HEK293 (cell line): ENCODE measurements at regions not wholly inside any gene's neighbourhood (a gene's known extent, or its start where the extent isn't known, plus 50 kb on each side); places are given as distances from the start of the nearest gene placed in this dataset.

Experiments
- CTCF ChIA-PET: fragments of 350-600 bp; formaldehyde crosslinking; extraction: SDS; loops from one replicate; lab custom pipeline; 2021; ENCODE audit warnings: antibody characterized with exemption; lab: Yijun Ruan, JAX
- POLR2A ChIA-PET: fragments of 300-600 bp; formaldehyde crosslinking; extraction: SDS; loops from one replicate; lab custom pipeline; 2020; ENCODE audit warnings: antibody characterized with exemption, inconsistent platforms; lab: Yijun Ruan, JAX
- H3K27ac ChIP-seq: fragments of 200-500 bp; sonication (Bioruptor generic); 2 replicates; pipeline ENCODE4 v1.5.1; 2014; ENCODE audit warnings: low read depth, low read length, control low read depth, inconsistent platforms; ENCODE audit errors: extremely low read depth
- H3K36me3 ChIP-seq, 2 experiments: fragments of 200-500 bp in 1 of 2; sonication (Bioruptor generic) in 1 of 2; 1 replicate in 1 of 2; 2 replicates in 1 of 2; pipeline ENCODE4 v1.5.1; 2014 to 2017; ENCODE audit warnings: inconsistent platforms in 2 of 2, low read length in 2 of 2; ENCODE audit not compliant: control insufficient read depth in 2 of 2, insufficient read depth in 1 of 2
- H3K4me1 ChIP-seq: fragments of 200-500 bp; sonication (Bioruptor generic); 2 replicates; pipeline ENCODE4 v1.5.1; 2014; ENCODE audit warnings: mild to moderate bottlenecking, low read length, inconsistent platforms; ENCODE audit not compliant: control insufficient read depth, insufficient read depth
- H3K4me3 ChIP-seq: 2 replicates; pipeline ENCODE4 v1.5.1; 2011; ENCODE audit warnings: low read depth, mild to moderate bottlenecking, control low read depth, low read length, moderate library complexity
- H3K9me3 ChIP-seq: fragments of 200-500 bp; sonication (Bioruptor generic); 2 replicates; pipeline ENCODE4 v1.5.1; 2014; ENCODE audit warnings: low read depth, low read length, inconsistent platforms; ENCODE audit not compliant: control insufficient read depth, insufficient read depth
- OVOL3 ChIP-seq: fragments of 450-650 bp; formaldehyde crosslinking; IDR thresholded peaks from 2 replicates; pipeline ENCODE4 v1.5.1; 2016; ENCODE audit warnings: missing biosample characterization, missing genetic modification characterization
- SCRT2 ChIP-seq: fragments of 450-650 bp; formaldehyde crosslinking; IDR thresholded peaks from 2 replicates; pipeline ENCODE4 v1.5.1; 2016; ENCODE audit warnings: missing biosample characterization, missing genetic modification characterization
- ZFP69B ChIP-seq: fragments of 450-650 bp; formaldehyde crosslinking; IDR thresholded peaks from 2 replicates; pipeline ENCODE4 v1.5.1; 2016; ENCODE audit warnings: missing biosample characterization, missing genetic modification characterization
- ZNF169 ChIP-seq: fragments of 450-650 bp; formaldehyde crosslinking; IDR thresholded peaks from 2 replicates; pipeline ENCODE4 v1.5.1; 2016; ENCODE audit warnings: missing biosample characterization, missing genetic modification characterization
- ZNF174 ChIP-seq: fragments of 450-650 bp; formaldehyde crosslinking; IDR thresholded peaks from 2 replicates; pipeline ENCODE4 v1.5.0; 2017; ENCODE audit warnings: missing biosample characterization, mild to moderate bottlenecking, missing genetic modification characterization
- ZNF24 ChIP-seq: fragments of 450-650 bp; formaldehyde crosslinking; IDR thresholded peaks from 2 replicates; pipeline ENCODE4 v1.5.1; 2016; ENCODE audit warnings: missing biosample characterization, missing genetic modification characterization
- ZNF292 ChIP-seq: fragments of 450-650 bp; formaldehyde crosslinking; IDR thresholded peaks from 2 replicates; pipeline ENCODE4 v1.5.1; 2016; ENCODE audit warnings: low read depth, missing biosample characterization, missing genetic modification characterization, borderline replicate concordance
- ZNF335 ChIP-seq: fragments of 450-650 bp; formaldehyde crosslinking; conservative IDR thresholded peaks from 2 replicates; pipeline ENCODE4 v1.5.1; 2016; ENCODE audit warnings: missing biosample characterization, missing genetic modification characterization
- ZNF391 ChIP-seq: fragments of 450-650 bp; formaldehyde crosslinking; IDR thresholded peaks from 2 replicates; pipeline ENCODE4 v1.5.1; 2016; ENCODE audit warnings: low read depth, missing biosample characterization, missing genetic modification characterization, borderline replicate concordance
- ZNF510 ChIP-seq: fragments of 450-650 bp; formaldehyde crosslinking; IDR thresholded peaks from 2 replicates; pipeline ENCODE4 v1.5.1; 2018; ENCODE audit warnings: mild to moderate bottlenecking, missing genetic modification characterization, missing biosample characterization; ENCODE audit not compliant: insufficient replicate concordance
- ZNF544 ChIP-seq: fragments of 450-650 bp; formaldehyde crosslinking; IDR thresholded peaks from 2 replicates; pipeline ENCODE4 v1.5.0; 2017; ENCODE audit warnings: missing biosample characterization, missing genetic modification characterization
- ZNF561 ChIP-seq: fragments of 450-650 bp; IDR thresholded peaks from 2 replicates; pipeline ENCODE4 v1.5.1; 2018; ENCODE audit warnings: missing biosample characterization, missing genetic modification characterization, borderline replicate concordance
- ZNF571 ChIP-seq: fragments of 450-650 bp; formaldehyde crosslinking; IDR thresholded peaks from 2 replicates; pipeline ENCODE4 v1.5.0; 2017; ENCODE audit warnings: missing biosample characterization, missing genetic modification characterization
- ZNF624 ChIP-seq: fragments of 450-650 bp; formaldehyde crosslinking; IDR thresholded peaks from 2 replicates; pipeline ENCODE4 v1.5.1; 2017; ENCODE audit warnings: missing biosample characterization, missing genetic modification characterization
- ZNF776 ChIP-seq: fragments of 450-650 bp; formaldehyde crosslinking; IDR thresholded peaks from 2 replicates; pipeline ENCODE4 v1.5.0; 2017; ENCODE audit warnings: missing biosample characterization, missing genetic modification characterization, borderline replicate concordance
- TF ChIP-seq, protein P1 (sequence below): fragments of 450-650 bp; formaldehyde crosslinking; IDR thresholded peaks from 2 replicates; pipeline ENCODE4 v1.5.1; 2016; ENCODE audit warnings: missing biosample characterization, missing genetic modification characterization, borderline replicate concordance
- TF ChIP-seq, protein P2 (sequence below): fragments of 450-650 bp; formaldehyde crosslinking; IDR thresholded peaks from 2 replicates; pipeline ENCODE4 v1.5.1; 2016; ENCODE audit warnings: missing biosample characterization, missing genetic modification characterization
- TF ChIP-seq, protein P3 (sequence below): fragments of 450-650 bp; formaldehyde crosslinking; IDR thresholded peaks from 2 replicates; pipeline ENCODE4 v1.5.1; 2016; ENCODE audit warnings: missing biosample characterization, missing genetic modification characterization
- TF ChIP-seq, protein P4 (sequence below): fragments of 450-650 bp; formaldehyde crosslinking; IDR thresholded peaks from 2 replicates; pipeline ENCODE4 v1.5.1; 2017; ENCODE audit warnings: missing biosample characterization, missing genetic modification characterization
- TF ChIP-seq, protein P5 (sequence below): fragments of 450-650 bp; IDR thresholded peaks from 2 replicates; pipeline ENCODE4 v1.5.1; 2018; ENCODE audit warnings: missing biosample characterization, missing genetic modification characterization

DNA sequence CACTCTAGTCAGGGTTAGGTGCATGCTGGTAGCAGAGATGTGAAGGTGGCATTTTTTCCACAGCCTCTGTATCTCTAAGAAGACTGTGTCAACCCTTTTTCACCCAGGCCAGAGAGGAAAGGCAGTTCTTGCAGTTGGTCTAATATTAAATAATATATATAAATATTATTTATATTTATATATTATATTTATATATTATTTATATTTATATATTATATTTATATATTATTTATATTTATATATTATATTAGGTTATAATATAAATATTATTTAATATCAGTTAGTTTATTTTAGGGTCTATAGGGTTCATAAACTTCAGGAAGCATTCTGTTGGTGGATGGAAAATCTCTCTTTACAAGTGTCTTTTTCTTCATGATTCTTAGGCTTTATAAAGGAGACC lies 218.6 kb upstream of the DMRTA1 start:
- POLR2A ChIA-PET: no interaction called here
- H3K4me1 ChIP-seq: no peaks in the 10 kb centered on the region; the same call in 1 of the 2 replicates
- no peak overlapping the region for H3K4me3 ChIP-seq
- no peak for TF ChIP-seq ZNF391 (tag by site-specific recombination)
- no peak for TF ChIP-seq ZNF544 (tag by site-specific recombination)
- no peak for TF ChIP-seq SCRT2 (tag by site-specific recombination)
- no peak for TF ChIP-seq ZNF169
- no peak for TF ChIP-seq ZNF561 (tag by site-specific recombination)
- TF ChIP-seq, protein P1, sequence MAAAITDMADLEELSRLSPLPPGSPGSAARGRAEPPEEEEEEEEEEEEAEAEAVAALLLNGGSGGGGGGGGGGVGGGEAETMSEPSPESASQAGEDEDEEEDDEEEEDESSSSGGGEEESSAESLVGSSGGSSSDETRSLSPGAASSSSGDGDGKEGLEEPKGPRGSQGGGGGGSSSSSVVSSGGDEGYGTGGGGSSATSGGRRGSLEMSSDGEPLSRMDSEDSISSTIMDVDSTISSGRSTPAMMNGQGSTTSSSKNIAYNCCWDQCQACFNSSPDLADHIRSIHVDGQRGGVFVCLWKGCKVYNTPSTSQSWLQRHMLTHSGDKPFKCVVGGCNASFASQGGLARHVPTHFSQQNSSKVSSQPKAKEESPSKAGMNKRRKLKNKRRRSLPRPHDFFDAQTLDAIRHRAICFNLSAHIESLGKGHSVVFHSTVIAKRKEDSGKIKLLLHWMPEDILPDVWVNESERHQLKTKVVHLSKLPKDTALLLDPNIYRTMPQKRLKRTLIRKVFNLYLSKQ: no peak
- TF ChIP-seq ZNF174 (tag by site-specific recombination): no peak
- no peak for TF ChIP-seq OVOL3 (tag by site-specific recombination)
- TF ChIP-seq ZNF292 (tag by site-specific recombination): no peak
- TF ChIP-seq ZNF624 (tag by site-specific recombination): no peak
- no peak for TF ChIP-seq ZNF24 (tag by site-specific recombination)
- TF ChIP-seq, protein P2, sequence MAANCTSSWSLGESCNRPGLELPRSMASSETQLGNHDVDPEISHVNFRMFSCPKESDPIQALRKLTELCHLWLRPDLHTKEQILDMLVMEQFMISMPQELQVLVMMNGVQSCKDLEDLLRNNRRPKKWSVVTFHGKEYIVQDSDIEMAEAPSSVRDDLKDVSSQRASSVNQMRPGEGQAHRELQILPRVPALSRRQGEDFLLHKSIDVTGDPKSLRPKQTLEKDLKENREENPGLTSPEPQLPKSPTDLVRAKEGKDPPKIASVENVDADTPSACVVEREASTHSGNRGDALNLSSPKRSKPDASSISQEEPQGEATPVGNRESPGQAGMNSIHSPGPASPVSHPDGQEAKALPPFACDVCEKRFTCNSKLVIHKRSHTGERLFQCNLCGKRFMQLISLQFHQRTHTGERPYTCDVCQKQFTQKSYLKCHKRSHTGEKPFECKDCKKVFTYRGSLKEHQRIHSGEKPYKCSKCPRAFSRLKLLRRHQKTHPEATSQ: no peak
- TF ChIP-seq, protein P3, sequence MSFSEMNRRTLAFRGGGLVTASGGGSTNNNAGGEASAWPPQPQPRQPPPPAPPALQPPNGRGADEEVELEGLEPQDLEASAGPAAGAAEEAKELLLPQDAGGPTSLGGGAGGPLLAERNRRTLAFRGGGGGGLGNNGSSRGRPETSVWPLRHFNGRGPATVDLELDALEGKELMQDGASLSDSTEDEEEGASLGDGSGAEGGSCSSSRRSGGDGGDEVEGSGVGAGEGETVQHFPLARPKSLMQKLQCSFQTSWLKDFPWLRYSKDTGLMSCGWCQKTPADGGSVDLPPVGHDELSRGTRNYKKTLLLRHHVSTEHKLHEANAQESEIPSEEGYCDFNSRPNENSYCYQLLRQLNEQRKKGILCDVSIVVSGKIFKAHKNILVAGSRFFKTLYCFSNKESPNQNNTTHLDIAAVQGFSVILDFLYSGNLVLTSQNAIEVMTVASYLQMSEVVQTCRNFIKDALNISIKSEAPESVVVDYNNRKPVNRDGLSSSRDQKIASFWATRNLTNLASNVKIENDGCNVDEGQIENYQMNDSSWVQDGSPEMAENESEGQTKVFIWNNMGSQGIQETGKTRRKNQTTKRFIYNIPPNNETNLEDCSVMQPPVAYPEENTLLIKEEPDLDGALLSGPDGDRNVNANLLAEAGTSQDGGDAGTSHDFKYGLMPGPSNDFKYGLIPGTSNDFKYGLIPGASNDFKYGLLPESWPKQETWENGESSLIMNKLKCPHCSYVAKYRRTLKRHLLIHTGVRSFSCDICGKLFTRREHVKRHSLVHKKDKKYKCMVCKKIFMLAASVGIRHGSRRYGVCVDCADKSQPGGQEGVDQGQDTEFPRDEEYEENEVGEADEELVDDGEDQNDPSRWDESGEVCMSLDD (tag by site-specific recombination): no peak
- TF ChIP-seq ZNF335 (tag by site-specific recombination): no peak
- no peak for TF ChIP-seq ZFP69B (tag by site-specific recombination)
- TF ChIP-seq, protein P4, sequence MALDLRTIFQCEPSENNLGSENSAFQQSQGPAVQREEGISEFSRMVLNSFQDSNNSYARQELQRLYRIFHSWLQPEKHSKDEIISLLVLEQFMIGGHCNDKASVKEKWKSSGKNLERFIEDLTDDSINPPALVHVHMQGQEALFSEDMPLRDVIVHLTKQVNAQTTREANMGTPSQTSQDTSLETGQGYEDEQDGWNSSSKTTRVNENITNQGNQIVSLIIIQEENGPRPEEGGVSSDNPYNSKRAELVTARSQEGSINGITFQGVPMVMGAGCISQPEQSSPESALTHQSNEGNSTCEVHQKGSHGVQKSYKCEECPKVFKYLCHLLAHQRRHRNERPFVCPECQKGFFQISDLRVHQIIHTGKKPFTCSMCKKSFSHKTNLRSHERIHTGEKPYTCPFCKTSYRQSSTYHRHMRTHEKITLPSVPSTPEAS (tag by site-specific recombination): no peak
- TF ChIP-seq, protein P5, sequence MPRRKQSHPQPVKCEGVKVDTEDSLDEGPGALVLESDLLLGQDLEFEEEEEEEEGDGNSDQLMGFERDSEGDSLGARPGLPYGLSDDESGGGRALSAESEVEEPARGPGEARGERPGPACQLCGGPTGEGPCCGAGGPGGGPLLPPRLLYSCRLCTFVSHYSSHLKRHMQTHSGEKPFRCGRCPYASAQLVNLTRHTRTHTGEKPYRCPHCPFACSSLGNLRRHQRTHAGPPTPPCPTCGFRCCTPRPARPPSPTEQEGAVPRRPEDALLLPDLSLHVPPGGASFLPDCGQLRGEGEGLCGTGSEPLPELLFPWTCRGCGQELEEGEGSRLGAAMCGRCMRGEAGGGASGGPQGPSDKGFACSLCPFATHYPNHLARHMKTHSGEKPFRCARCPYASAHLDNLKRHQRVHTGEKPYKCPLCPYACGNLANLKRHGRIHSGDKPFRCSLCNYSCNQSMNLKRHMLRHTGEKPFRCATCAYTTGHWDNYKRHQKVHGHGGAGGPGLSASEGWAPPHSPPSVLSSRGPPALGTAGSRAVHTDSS (tag by site-specific recombination): no peak
- TF ChIP-seq ZNF776 (tag by site-specific recombination): no peak
- TF ChIP-seq ZNF510 (tag by site-specific recombination): no peak
- TF ChIP-seq ZNF571 (tag by site-specific recombination): no peak
- no peaks in the 10 kb centered on the region for H3K9me3 ChIP-seq
- no peak overlapping the region for H3K27ac ChIP-seq
- no peaks in the 10 kb centered on the region for H3K36me3 ChIP-seq
- CTCF ChIA-PET: interaction anchor here (0.6 to 1.8 kb wide), 6 partner anchors 13 to 439 kb away, joined by 3 to 4 read pairs (median 4); no protein-coding TSS in a partner anchor
